ENCODE measurements at regions not wholly inside any gene's neighbourhood (a gene's known extent, or its start where the extent isn't known, plus 50 kb on each side); places are given as distances from the start of the nearest gene placed in this dataset.

- DNase-seq: no peak
These were observed 51.1 kb upstream of the MVB12B start for GRCh38 chr9:126275386-126276001.

- DNase-seq: no peak
These were observed 50.4 kb upstream of the MVB12B start for GRCh38 chr9:126276056-126276728.

Measured in stimulated activated CD4-positive, alpha-beta T cell treated with anti-CD3 and anti-CD28 coated beads, Interleukin-15, amount 100 ng/mL, for 24 hours (primary cell).